Ishikawa (cell line): ENCODE measurements at regions not wholly inside any gene's neighbourhood (a gene's known extent, or its start where the extent isn't known, plus 50 kb on each side); places are given as distances from the start of the nearest gene placed in this dataset.

Experiments used
- CEBPB ChIP-seq: IDR thresholded peaks from 2 replicates; pipeline ENCODE4 v1.6.1; 2012
- CREB1 ChIP-seq: IDR thresholded peaks from 2 replicates; pipeline ENCODE4 v1.6.1; 2012; ENCODE audit warnings: low read depth
- EGR1 ChIP-seq: IDR thresholded peaks from 2 replicates; pipeline ENCODE4 v1.6.1; 2012
- EP300 ChIP-seq: IDR thresholded peaks from 2 replicates; pipeline ENCODE4 v1.6.1; 2012; ENCODE audit warnings: borderline replicate concordance
- FOXM1 ChIP-seq: IDR thresholded peaks from 2 replicates; pipeline ENCODE4 v1.6.1; 2012; ENCODE audit warnings: low read depth, borderline replicate concordance
- NFIC ChIP-seq: IDR thresholded peaks from 2 replicates; pipeline ENCODE4 v1.6.1; 2012
- RAD21 ChIP-seq: IDR thresholded peaks from 2 replicates; pipeline ENCODE4 v1.6.1; 2012; ENCODE audit warnings: low read depth
- TAF1 ChIP-seq: IDR thresholded peaks from 2 replicates; pipeline ENCODE4 v1.6.1; 2012; ENCODE audit warnings: low read depth, mild to moderate bottlenecking
- TCF12 ChIP-seq: IDR thresholded peaks from 2 replicates; pipeline ENCODE4 v1.6.1; 2012; ENCODE audit warnings: low read depth
- TEAD4 ChIP-seq: IDR thresholded peaks from 2 replicates; pipeline ENCODE4 v1.6.1; 2012
- USF1 ChIP-seq: IDR thresholded peaks from 2 replicates; pipeline ENCODE4 v1.6.1; 2012
- YY1 ChIP-seq: IDR thresholded peaks from 2 replicates; pipeline ENCODE4 v1.6.1; 2012; ENCODE audit warnings: low read depth
- ZBTB7A ChIP-seq: IDR thresholded peaks from 2 replicates; pipeline ENCODE4 v1.6.1; 2012; ENCODE audit warnings: low read depth
- TF ChIP-seq, protein P1 (sequence below): IDR thresholded peaks from 2 replicates; pipeline ENCODE4 v1.6.1; 2012; ENCODE audit warnings: low read depth, mild to moderate bottlenecking
- TF ChIP-seq, protein P2 (sequence below): IDR thresholded peaks from 2 replicates; pipeline ENCODE4 v1.6.1; 2012

DNA sequence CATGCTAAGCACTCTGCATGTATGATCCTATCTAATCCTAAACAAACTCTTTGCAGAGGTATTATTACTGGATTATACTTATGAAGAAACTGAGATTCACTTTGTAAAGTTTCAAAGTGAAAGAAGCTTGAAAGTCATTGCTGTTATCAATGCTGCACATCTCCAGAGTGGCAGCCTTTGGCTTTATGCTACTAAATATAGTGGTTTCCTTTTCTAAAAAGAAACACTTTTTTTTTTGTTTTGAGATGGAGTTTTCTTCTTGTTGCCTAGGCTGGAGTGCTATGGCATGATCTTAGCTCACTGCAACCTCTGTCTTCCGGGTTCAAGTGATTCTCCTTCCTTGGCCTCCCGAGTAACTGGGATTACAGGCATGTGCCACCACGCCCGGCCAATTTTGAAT is 114.9 kb upstream of the RAB27B start:
- TF ChIP-seq TAF1: no peak
- no peak for TF ChIP-seq CREB1
- no peak for TF ChIP-seq EGR1
- no peak for TF ChIP-seq YY1
- TF ChIP-seq USF1: no peak
- TF ChIP-seq CEBPB: no peak
- TF ChIP-seq, protein P1, sequence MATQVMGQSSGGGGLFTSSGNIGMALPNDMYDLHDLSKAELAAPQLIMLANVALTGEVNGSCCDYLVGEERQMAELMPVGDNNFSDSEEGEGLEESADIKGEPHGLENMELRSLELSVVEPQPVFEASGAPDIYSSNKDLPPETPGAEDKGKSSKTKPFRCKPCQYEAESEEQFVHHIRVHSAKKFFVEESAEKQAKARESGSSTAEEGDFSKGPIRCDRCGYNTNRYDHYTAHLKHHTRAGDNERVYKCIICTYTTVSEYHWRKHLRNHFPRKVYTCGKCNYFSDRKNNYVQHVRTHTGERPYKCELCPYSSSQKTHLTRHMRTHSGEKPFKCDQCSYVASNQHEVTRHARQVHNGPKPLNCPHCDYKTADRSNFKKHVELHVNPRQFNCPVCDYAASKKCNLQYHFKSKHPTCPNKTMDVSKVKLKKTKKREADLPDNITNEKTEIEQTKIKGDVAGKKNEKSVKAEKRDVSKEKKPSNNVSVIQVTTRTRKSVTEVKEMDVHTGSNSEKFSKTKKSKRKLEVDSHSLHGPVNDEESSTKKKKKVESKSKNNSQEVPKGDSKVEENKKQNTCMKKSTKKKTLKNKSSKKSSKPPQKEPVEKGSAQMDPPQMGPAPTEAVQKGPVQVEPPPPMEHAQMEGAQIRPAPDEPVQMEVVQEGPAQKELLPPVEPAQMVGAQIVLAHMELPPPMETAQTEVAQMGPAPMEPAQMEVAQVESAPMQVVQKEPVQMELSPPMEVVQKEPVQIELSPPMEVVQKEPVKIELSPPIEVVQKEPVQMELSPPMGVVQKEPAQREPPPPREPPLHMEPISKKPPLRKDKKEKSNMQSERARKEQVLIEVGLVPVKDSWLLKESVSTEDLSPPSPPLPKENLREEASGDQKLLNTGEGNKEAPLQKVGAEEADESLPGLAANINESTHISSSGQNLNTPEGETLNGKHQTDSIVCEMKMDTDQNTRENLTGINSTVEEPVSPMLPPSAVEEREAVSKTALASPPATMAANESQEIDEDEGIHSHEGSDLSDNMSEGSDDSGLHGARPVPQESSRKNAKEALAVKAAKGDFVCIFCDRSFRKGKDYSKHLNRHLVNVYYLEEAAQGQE: no peak
- TF ChIP-seq NFIC: no peak
- TF ChIP-seq EP300: no peak
- no peak for TF ChIP-seq FOXM1
- no peak for TF ChIP-seq TEAD4
- no peak for TF ChIP-seq RAD21
- no peak for TF ChIP-seq ZBTB7A
- TF ChIP-seq, protein P2, sequence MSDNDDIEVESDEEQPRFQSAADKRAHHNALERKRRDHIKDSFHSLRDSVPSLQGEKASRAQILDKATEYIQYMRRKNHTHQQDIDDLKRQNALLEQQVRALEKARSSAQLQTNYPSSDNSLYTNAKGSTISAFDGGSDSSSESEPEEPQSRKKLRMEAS: no peak
- TF ChIP-seq TCF12: no peak

DNA sequence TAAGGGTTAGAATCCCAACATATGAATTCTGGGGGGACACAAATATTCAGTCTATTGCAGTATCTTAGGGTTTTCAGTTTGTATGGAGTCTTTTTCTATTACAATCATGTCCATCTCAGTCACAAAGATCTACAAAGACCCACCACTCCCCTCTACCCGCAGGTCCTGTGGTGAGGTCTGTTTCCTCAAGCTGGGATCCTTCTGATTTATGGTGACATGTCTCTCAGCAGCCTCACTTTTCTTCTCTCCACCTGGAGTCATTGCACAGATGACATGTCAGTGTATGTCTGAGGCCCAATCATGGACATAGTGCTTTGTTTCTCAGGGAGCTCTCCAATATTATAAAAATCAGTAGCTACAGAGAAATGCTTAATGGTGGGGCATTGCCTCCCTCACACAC is 113.4 kb upstream of the RAB27B start:
- TF ChIP-seq EGR1 (no peak), TAF1 (no peak), RAD21 (no peak), YY1 (no peak), TCF12 (no peak), NFIC (no peak), CEBPB (no peak), FOXM1 (no peak), EP300 (no peak), ZBTB7A (no peak)
- TF ChIP-seq, protein P2: no peak
- TF ChIP-seq, protein P1: no peak

GRCh38 chr18:54716586-54716985 is 111.7 kb upstream of the RAB27B start:
- TF ChIP-seq TEAD4 (no peak), USF1 (no peak), CEBPB (no peak), TCF12 (no peak)
- TF ChIP-seq, protein P1: no peak

GRCh38 chr18:54717673-54718407 is 110.4 kb upstream of the RAB27B start:
- TF ChIP-seq EP300 (no peak), TEAD4 (no peak)

GRCh38 chr18:54718408-54718773 is 109.9 kb upstream of the RAB27B start:
- TF ChIP-seq EP300 (no peak), EGR1 (no peak), USF1 (no peak), TEAD4 (no peak), CEBPB (no peak), CREB1 (no peak), TAF1 (no peak), RAD21 (no peak), ZBTB7A (no peak), FOXM1 (no peak)
- TF ChIP-seq, protein P1: no peak
- TF ChIP-seq, protein P2: no peak
